Sigmoid colon (tissue), 6 donors: ENCODE measurements at regions not wholly inside any gene's neighbourhood (a gene's known extent, or its start where the extent isn't known, plus 50 kb on each side); places are given as distances from the start of the nearest gene placed in this dataset.

Experiments
- DNase-seq: peaks from one replicate; pipeline ENCODE4 v3.0.0-alpha.2; 2019
- H3K27ac ChIP-seq, 4 donors: fragments of 200-600 bp; sonication (generic); one replicate each; pipeline ENCODE4 v1.5.1; 2016 to 2019; ENCODE audit warnings: mild to moderate bottlenecking in 1 of 4
- H3K27me3 ChIP-seq, 3 donors: fragments of 200-600 bp; sonication (generic); one replicate each; pipeline ENCODE4 v1.5.1; 2019; ENCODE audit warnings: mild to moderate bottlenecking in 1 of 3
- H3K36me3 ChIP-seq, 4 donors: fragments of 200-600 bp; sonication (generic); one replicate each; pipeline ENCODE4 v1.5.1; 2016 to 2019
- H3K4me1 ChIP-seq, 4 donors: fragments of 200-600 bp; sonication (generic); one replicate each; pipeline ENCODE4 v1.5.1; 2017 to 2019
- H3K4me3 ChIP-seq, 4 donors: fragments of 200-600 bp; sonication (generic); one replicate each; pipeline ENCODE4 v1.5.1; 2017 to 2019; ENCODE audit warnings: mild to moderate bottlenecking in 2 of 4, moderate library complexity in 1 of 4
- H3K9me3 ChIP-seq, 4 donors: fragments of 200-600 bp in 3 of 4; sonication (generic) in 3 of 4; one replicate each; pipeline versions ENCODE4 v1.5.1 to v1.6.1; 2013 to 2019
- EP300 ChIP-seq, 4 donors: sonication (generic); formaldehyde crosslinking; IDR thresholded peaks; one replicate each; pipeline ENCODE4 v1.6.1; 2017; ENCODE audit warnings: antibody characterized with exemption in 4 of 4
- POLR2A ChIP-seq, 2 donors: fragments of 450-650 bp; IDR thresholded peaks; one replicate each; pipeline ENCODE4 v1.6.1; 2016; ENCODE audit warnings: antibody characterized with exemption in 2 of 2, mild to moderate bottlenecking in 2 of 2, moderate library complexity in 2 of 2
- POLR2AphosphoS5 ChIP-seq, 4 donors: sonication (generic); formaldehyde crosslinking; IDR thresholded peaks; one replicate each; pipeline ENCODE4 v1.6.1; 2017; ENCODE audit warnings: antibody characterized with exemption in 4 of 4
- WGBS, 2 donors: extraction: QIAGEN DNeasy Blood & Tissue Kit; methylation state at CpG; one replicate each; pipeline ENCODE4 v1.1.7; 2013; 5-methylcytosine and 5-hydroxymethylcytosine counted together
- intact Hi-C: fragments of 100-400 bp; cut with DNase I; formaldehyde crosslinking; loops from one replicate; pipeline ENCODE4 v1.15.1; 2023
- TF ChIP-seq, protein P1 (sequence below), 4 experiments: fragments of 450-650 bp in 3 of 4; fragments of 200-600 bp in 1 of 4; IDR thresholded peaks; one replicate each; pipeline ENCODE4 v1.5.1; 2016 to 2019; ENCODE audit warnings: antibody characterized with exemption in 4 of 4, mild to moderate bottlenecking in 3 of 4, moderate library complexity in 2 of 4
- donor health status: healthy with polysubstance abuse.
- donor health status: healthy.

DNA sequence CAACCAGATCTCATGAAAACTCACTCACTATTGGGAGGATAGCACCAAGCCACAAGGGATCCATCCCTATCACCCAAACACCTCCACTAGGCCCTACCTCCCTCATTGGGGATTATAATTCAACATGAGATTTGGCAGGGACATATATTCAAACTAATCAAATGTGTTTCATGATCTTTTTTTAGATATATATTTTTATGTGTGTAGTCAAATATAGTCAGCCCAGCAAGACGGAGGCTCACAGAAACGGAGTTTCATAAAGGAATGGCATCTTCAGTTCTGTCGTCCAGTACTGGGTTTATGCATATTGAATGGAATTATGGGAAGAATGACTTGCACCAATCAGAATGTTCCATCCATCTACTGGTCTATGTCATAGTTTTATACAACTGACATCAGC, 343.3 kb upstream of the KAZN start:
- 91 to 94% methylated on average over 3 of the region's 3 CpGs for WGBS, 2 donors
- intact Hi-C loops, result loop anchor here (5.0 kb wide), 1 partner anchor 407 kb away; no protein-coding TSS in a partner anchor
- Histone ChIP-seq H3K27ac (peak overlapping the region; percentile 7 to 47 (median 33)), H3K27me3 (no peaks in the 10 kb centered on the region), H3K9me3 (no peaks in the 10 kb centered on the region), H3K36me3 (no peaks in the 10 kb centered on the region), H3K4me3 (no peak overlapping the region), H3K4me1 (peaks cover 0 to 9% (median 0%) of the 10 kb centered on the region in 4 donors)
- TF ChIP-seq, protein P1, sequence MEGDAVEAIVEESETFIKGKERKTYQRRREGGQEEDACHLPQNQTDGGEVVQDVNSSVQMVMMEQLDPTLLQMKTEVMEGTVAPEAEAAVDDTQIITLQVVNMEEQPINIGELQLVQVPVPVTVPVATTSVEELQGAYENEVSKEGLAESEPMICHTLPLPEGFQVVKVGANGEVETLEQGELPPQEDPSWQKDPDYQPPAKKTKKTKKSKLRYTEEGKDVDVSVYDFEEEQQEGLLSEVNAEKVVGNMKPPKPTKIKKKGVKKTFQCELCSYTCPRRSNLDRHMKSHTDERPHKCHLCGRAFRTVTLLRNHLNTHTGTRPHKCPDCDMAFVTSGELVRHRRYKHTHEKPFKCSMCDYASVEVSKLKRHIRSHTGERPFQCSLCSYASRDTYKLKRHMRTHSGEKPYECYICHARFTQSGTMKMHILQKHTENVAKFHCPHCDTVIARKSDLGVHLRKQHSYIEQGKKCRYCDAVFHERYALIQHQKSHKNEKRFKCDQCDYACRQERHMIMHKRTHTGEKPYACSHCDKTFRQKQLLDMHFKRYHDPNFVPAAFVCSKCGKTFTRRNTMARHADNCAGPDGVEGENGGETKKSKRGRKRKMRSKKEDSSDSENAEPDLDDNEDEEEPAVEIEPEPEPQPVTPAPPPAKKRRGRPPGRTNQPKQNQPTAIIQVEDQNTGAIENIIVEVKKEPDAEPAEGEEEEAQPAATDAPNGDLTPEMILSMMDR (IDR thresholded peaks at IDR 0.05), result no peak
- TF ChIP-seq POLR2AphosphoS5 (IDR thresholded peaks at IDR 0.05), result no peak
- TF ChIP-seq POLR2A (IDR thresholded peaks at IDR 0.05), result no peak
- TF ChIP-seq EP300 (IDR thresholded peaks at IDR 0.05), result no peak
- no peak for DNase-seq

DNA sequence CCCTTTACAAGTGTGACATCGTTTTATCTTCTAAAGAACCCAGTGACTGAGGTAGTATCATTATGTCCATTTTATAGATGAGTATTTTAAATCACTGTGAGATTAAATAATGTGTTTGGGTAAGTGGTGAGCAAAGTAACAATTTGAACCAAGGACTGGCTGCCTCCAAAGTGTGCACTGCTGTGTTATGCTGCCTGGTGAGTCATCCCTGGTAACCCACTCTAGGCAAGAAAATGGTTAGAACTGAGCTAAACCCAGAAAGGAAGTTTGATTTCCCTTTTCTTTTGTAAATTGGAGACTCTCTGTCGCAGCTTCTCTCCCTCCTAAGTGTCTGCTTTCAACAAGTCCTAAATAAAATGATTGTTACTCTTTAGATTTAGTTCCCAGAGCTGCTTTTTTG, 342.8 kb upstream of the KAZN start:
- no peak for TF ChIP-seq POLR2AphosphoS5 (IDR thresholded peaks at IDR 0.05)
- TF ChIP-seq, protein P1 (IDR thresholded peaks at IDR 0.05), result no peak
- TF ChIP-seq POLR2A (IDR thresholded peaks at IDR 0.05), result no peak
- TF ChIP-seq EP300 (IDR thresholded peaks at IDR 0.05), result no peak
- Histone ChIP-seq H3K36me3 (no peaks in the 10 kb centered on the region), H3K4me3 (no peak overlapping the region), H3K9me3 (no peaks in the 10 kb centered on the region), H3K4me1 (peaks cover 0 to 9% (median 0%) of the 10 kb centered on the region in 4 donors), H3K27ac (peak overlapping the region; percentile 7 to 47 (median 33)), H3K27me3 (no peaks in the 10 kb centered on the region)
- intact Hi-C loops, result loop anchor here (5.0 kb wide), 1 partner anchor 407 kb away; no protein-coding TSS in a partner anchor
- DNase-seq, result no peak
- 59 to 82% methylated on average over 2 of the region's 2 CpGs for WGBS, 2 donors

DNA sequence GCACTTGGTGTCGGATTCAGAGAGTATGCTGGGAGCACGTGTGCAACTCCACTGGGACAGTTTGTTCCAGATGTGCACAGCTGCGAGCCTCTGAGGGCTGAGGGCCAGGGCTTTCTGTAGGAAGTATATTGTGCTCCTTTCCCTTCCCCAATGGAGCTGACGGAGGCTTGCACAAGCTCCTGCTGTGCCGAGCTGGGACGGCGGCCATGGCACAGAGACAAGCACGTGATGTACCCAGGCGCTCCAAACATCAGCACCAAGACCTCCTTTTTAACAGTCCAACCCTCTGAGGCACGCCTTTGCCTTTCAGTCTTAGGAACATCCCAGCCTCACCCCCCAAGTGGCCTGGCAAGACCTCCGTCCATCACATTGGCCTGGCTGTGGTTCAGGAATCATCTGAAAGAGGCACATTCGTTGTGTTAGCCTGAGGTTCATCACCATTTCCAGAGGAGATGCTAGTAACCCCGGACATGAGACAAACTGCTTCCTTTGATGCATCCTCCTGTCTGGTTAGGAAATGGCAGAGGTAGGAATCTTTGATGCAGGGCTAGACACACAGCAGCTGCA, 339.2 kb upstream of the KAZN start:
- H3K4me1 ChIP-seq, result peaks cover 0 to 8% (median 0%) of the 10 kb centered on the region in 4 donors
- intact Hi-C loops, result loop anchor here (5.0 kb wide), 1 partner anchor 403 kb away; no protein-coding TSS in a partner anchor
- no peaks in the 10 kb centered on the region for H3K36me3 ChIP-seq
- no peak overlapping the region for H3K4me3 ChIP-seq
- DNase-seq, result peak; percentile 97
- H3K27me3 ChIP-seq, result no peaks in the 10 kb centered on the region
- peak overlapping the region; percentile 52 to 57 (median 54) for H3K27ac ChIP-seq
- H3K9me3 ChIP-seq, result no peaks in the 10 kb centered on the region
- peak in 3 of 4 donors; percentile 30 to 71 (median 62) for TF ChIP-seq POLR2AphosphoS5 (IDR thresholded peaks at IDR 0.05)
- TF ChIP-seq, protein P1 (IDR thresholded peaks at IDR 0.05), result no peak
- TF ChIP-seq EP300 (IDR thresholded peaks at IDR 0.05), result peak in 1 of 4 donors; percentile 2
- TF ChIP-seq POLR2A (IDR thresholded peaks at IDR 0.05), result no peak
- WGBS, 2 donors, result 70 to 85% methylated on average over 13 of the region's 13 CpGs

DNA sequence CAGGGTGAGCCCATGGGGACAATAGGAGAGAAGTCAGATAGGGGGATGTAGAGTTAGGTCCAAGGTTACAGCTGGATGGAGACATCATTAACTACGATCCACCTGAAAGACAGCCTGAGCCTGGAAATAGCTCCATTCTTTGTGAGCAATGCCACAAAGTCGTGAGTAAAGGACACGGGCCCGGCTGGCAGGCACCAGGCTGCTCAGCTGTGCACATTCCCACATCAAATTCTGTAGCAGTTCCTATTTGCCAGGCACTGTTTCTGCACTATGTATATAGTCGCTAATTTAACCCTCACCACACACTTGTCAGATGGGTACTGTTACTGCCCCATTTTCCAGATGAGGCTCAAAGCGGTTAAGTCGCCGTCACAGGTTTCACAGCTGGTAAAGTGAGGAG, 338.0 kb upstream of the KAZN start:
- Histone ChIP-seq H3K4me3 (no peak overlapping the region), H3K27ac (peak overlapping the region; percentile 49 to 57 (median 52)), H3K9me3 (no peaks in the 10 kb centered on the region), H3K36me3 (no peaks in the 10 kb centered on the region), H3K27me3 (no peaks in the 10 kb centered on the region), H3K4me1 (peaks cover 0 to 4% (median 0%) of the 10 kb centered on the region in 4 donors)
- intact Hi-C loops, result no loop called here
- TF ChIP-seq EP300 (IDR thresholded peaks at IDR 0.05) (no peak), POLR2A (IDR thresholded peaks at IDR 0.05) (no peak), POLR2AphosphoS5 (IDR thresholded peaks at IDR 0.05) (no peak)
- TF ChIP-seq, protein P1 (IDR thresholded peaks at IDR 0.05), result no peak
- no peak for DNase-seq
- WGBS, 2 donors, result 95% methylated on average over 8 of the region's 8 CpGs
